HG03066 (cell line): ENCODE measurements at regions not wholly inside any gene's neighbourhood (a gene's known extent, or its start where the extent isn't known, plus 50 kb on each side); places are given as distances from the start of the nearest gene placed in this dataset.

Experiments used
- ATAC-seq: cut with Tn5 transposase; IDR thresholded peaks from one replicate; pipeline ENCODE4 v1.9.1; 2021; ENCODE audit warnings: low read depth; ENCODE audit not compliant: unreplicated experiment

DNA sequence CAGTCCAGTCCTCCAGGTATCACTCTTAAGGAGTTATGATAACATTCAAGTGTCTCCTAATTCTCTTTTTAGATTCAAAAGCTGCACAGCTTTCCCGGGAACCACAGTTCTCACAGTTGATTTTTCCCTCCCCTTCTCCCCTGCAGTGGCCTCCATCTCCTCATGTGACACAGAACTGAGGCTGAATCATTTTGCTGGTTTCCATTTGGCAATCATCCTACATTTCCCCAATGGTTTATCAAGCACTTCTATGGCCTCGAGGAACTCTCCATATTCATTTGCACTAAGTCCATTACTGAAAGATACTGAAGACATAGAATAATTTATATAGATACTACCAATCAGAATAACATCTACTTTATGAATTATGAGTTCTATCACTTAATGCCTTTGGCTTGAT is 484.9 kb downstream of the GPAM start:
- ATAC-seq = no peak

DNA sequence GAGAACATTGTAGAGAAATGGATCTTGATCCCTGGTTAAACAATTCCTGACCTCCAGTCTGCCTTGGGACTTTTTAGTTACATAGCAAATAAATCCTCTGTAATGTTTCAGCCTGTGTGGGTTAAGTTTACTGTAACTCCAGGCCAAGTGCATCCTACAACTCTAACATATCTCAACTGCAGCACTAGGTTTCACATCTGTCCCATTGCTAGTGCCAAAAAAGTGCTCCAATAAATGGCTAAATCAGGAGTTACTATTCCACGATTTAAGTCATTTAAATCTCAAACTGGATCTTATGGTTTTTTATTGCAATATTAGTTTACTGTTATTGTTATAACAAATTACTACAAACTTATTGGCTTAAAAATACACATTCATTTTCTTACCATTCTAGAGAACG is 479.6 kb downstream of the GPAM start:
- no peak for ATAC-seq

GRCh38 chr10:111705021-111705420 is 478.5 kb downstream of the GPAM start:
- no peak for ATAC-seq

GRCh38 chr10:111706331-111706730 is 477.2 kb downstream of the GPAM start:
- no peak for ATAC-seq

GRCh38 chr10:111707076-111707475 is 476.5 kb downstream of the GPAM start:
- no peak for ATAC-seq

DNA sequence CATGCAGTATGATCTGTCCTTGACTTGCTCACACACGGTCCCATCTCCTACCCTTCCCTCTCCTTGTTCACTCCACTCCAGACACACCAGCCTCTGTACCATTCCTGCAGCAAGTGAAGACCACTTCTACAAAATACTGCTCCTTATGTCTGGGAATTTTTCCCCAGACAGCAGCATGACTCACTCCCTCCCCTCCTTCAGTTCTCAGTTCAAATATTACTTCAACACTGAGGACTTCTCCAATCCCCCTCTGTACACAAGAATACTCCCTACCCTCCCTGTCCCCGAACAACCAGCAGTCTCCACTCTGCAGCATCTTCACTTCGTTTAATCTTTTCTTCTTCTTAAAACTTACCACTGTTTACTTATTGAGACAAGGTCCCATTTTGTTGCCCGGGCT is 474.0 kb downstream of the GPAM start:
- no peak for ATAC-seq

GRCh38 chr10:111716032-111716431 is 467.5 kb downstream of the GPAM start:
- ATAC-seq = no peak

- no peak for ATAC-seq
Measured at GRCh38 chr10:111724121-111724520, 459.4 kb downstream of the GPAM start.

GRCh38 chr10:111725050-111725449 is 458.5 kb downstream of the GPAM start:
- ATAC-seq = no peak

DNA sequence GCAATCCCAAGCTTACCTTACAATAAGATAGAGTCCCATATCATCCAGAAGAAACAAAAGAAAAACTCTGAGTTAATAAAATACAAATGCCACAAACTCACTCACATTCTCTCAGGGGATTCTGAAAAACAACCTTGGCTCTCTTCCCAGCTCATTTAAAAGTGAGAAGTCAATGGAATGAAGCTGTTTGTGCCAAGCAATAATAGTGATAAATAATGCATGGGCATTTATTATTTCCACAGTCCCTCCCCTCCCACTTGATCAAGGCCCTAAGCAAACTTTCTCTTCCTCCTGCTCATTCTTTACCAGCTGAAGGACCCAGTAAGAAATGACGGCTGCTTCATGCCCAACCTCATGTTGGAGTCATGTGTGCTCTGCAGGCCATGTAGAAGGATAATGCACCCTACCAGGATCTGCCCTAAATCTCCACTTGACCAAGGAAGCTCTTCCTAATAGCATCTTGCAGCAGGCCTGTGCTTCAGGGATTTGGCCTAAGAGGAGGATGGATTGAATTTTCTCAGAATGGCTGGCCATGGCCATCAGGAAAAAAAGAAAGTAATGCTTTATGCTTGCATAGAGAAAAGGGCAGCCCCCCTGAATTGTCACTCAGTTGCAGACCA is 451.3 kb downstream of the GPAM start:
- ATAC-seq = no peak

GRCh38 chr10:111739125-111739873 is 444.3 kb downstream of the GPAM start:
- no peak for ATAC-seq

- no peak for ATAC-seq
Measured at GRCh38 chr10:111739874-111740139, 443.8 kb downstream of the GPAM start.

- ATAC-seq = no peak
Measured at GRCh38 chr10:111745982-111746381, 437.6 kb downstream of the GPAM start.

- no peak for ATAC-seq
Measured at GRCh38 chr10:111747751-111748150, 435.8 kb downstream of the GPAM start.

DNA sequence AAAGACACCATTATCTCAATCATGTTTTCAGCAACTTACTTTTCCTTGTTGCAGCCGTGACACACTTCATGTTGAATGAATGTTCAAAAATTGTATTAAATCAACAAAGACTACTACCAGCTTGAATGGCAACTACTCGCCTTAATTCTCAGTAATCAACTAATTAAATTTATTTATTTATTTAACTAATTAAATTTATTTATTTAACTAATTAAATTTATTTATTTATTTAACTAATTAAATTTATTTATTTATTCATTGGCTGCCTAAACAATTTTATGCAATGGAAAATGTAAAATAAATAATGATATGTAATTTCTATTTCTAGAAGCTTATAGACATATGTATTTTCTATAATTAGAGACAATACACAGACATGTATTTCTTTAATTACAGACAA is 435.4 kb downstream of the GPAM start:
- ATAC-seq = no peak

- ATAC-seq = no peak
Measured at GRCh38 chr10:111750165-111750849, 433.3 kb downstream of the GPAM start.

GRCh38 chr10:111756217-111757061 is 427.1 kb downstream of the GPAM start:
- ATAC-seq = peak; percentile 58

DNA sequence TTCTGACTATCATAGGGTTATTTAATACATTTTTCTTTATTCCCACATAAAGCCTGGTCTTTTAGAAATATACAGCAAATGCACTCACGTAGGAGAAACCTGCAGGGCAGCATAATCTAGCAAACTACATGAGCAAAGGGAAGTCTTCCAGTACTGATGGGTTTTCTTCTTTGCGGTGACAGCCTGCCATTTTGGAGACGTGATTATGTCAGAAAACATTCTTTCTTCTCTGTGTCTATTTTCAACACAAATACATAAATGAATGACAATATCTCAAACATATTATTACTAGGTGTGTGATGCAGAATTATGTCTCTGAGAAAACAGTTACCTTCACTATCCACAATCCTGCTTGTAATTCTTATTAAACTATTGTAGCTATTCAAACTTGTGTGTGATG is 425.0 kb downstream of the GPAM start:
- ATAC-seq = no peak

DNA sequence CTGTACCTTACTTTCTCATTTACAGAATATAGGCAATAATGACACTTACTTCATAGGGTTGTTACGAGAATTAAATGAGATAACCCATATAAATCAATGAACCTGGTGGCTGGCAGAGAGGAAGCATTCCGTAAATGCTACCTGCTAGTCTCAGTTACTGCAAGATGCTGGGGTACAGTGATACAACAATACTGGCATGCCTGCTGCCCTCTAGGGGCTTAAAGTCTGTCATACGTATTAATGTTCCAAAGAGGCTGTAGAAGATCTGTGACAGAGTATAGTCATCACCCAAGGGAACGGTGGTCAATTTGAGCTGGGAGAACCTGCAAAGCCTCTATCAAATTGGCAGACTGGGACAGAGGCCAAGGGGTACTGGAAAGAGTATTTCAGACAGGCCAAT is 421.5 kb downstream of the GPAM start:
- ATAC-seq = no peak

DNA sequence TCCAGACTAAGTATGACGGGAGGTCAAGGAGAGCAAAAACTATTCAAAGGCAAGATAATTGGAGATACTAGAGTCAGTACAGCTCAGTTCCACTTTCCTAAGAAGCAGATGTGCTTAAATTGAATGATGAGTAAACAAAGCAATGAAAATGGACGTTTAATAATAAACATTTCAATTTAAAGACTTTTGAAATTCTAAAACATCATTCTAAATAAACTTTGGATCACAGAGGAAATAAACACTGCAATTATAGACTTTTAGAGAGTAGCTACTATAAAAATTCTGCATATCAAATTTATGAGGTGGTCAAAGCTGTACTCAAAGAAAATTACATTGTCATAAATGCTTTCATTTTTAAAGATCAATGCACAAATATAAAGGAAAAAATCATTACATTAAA is 418.3 kb downstream of the GPAM start:
- no peak for ATAC-seq

DNA sequence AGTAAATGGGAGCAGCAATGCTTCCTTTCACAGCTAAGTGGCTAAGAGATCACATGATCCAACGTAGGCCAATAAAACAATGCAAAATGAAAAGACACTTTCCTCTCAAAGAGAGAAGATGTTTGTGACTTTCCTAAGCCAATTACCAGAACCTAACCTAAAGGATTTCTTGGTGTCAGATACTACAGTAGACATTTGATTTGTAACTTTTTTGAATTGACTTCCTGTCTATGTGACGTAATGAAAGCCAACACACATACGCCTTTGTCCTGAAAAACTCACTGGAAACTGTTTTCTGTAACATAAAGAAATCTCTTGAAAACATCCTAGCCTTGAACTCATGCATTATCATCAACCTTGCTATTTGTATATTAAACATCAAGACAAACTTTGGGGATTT is 417.1 kb downstream of the GPAM start:
- no peak for ATAC-seq
